ENCODE measurements at regions not wholly inside any gene's neighbourhood (a gene's known extent, or its start where the extent isn't known, plus 50 kb on each side); places are given as distances from the start of the nearest gene placed in this dataset.

- TF ChIP-seq EZH2 (IDR thresholded peaks at IDR 0.05; ENCODE audit: low read length) (no peak), CTCF (optimal IDR thresholded peaks at IDR 0.05 in 1 of 3, IDR thresholded peaks at IDR 0.05 in 1 of 3, conservative IDR thresholded peaks at IDR 0.05 in 1 of 3; ENCODE audit: extremely low read depth in 1 of 3, insufficient read depth in 2 of 3, low read length in 3 of 3) (no peak)
Observed at GRCh38 chr3:95965704-95966336, 848.6 kb upstream of the EPHA6 start.

Measured in keratinocyte (primary cell).